B cell (primary cell): ENCODE measurements at regions not wholly inside any gene's neighbourhood (a gene's known extent, or its start where the extent isn't known, plus 50 kb on each side); places are given as distances from the start of the nearest gene placed in this dataset.

ENCODE experiments used
- CTCF ChIP-seq: fragments of 200-600 bp; IDR thresholded peaks from one replicate; pipeline ENCODE4 v1.8.0; 2022; ENCODE audit warnings: antibody characterized with exemption, mild to moderate bottlenecking
- EZH2 ChIP-seq: IDR thresholded peaks from 2 replicates; pipeline ENCODE4 v1.6.1; 2012; ENCODE audit warnings: borderline replicate concordance, low read depth, mild to moderate bottlenecking, moderate library complexity, low read length; ENCODE audit not compliant: insufficient read depth, poor library complexity, severe bottlenecking

- TF ChIP-seq CTCF (no peak), EZH2 (no peak)
Measured at GRCh38 chr11:59271811-59272327, 59.1 kb upstream of the MPEG1 start.
